ENCODE measurements at regions not wholly inside any gene's neighbourhood (a gene's known extent, or its start where the extent isn't known, plus 50 kb on each side); places are given as distances from the start of the nearest gene placed in this dataset.

DNA sequence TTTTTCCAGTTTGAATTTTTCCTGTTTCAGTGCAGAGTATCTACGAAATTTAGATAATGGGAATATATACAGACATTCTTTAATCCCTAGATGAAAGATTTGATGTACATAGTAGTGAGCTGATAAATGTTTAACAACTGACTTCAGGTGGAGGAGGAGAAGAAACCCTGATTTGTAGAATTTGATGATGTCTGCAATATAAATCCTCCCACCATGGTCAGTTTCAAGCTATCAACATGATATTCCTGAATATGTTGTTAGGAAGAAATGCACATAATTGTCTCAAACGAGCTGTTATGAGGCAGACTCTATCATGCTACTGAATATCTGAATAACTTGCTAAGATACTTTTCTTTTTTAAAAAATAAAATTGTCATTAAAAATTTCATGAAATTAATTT is 629.3 kb upstream of the LRRN3 start:
- TF ChIP-seq, protein P1, sequence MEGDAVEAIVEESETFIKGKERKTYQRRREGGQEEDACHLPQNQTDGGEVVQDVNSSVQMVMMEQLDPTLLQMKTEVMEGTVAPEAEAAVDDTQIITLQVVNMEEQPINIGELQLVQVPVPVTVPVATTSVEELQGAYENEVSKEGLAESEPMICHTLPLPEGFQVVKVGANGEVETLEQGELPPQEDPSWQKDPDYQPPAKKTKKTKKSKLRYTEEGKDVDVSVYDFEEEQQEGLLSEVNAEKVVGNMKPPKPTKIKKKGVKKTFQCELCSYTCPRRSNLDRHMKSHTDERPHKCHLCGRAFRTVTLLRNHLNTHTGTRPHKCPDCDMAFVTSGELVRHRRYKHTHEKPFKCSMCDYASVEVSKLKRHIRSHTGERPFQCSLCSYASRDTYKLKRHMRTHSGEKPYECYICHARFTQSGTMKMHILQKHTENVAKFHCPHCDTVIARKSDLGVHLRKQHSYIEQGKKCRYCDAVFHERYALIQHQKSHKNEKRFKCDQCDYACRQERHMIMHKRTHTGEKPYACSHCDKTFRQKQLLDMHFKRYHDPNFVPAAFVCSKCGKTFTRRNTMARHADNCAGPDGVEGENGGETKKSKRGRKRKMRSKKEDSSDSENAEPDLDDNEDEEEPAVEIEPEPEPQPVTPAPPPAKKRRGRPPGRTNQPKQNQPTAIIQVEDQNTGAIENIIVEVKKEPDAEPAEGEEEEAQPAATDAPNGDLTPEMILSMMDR (IDR thresholded peaks at IDR 0.05; ENCODE audit: insufficient read depth, low read length): no peak
- TF ChIP-seq POLR2AphosphoS5 (IDR thresholded peaks at IDR 0.05; ENCODE audit: low read depth): no peak

All from HL-60 (cell line).